ENCODE measurements at regions not wholly inside any gene's neighbourhood (a gene's known extent, or its start where the extent isn't known, plus 50 kb on each side); places are given as distances from the start of the nearest gene placed in this dataset.

- TF ChIP-seq, protein P1, sequence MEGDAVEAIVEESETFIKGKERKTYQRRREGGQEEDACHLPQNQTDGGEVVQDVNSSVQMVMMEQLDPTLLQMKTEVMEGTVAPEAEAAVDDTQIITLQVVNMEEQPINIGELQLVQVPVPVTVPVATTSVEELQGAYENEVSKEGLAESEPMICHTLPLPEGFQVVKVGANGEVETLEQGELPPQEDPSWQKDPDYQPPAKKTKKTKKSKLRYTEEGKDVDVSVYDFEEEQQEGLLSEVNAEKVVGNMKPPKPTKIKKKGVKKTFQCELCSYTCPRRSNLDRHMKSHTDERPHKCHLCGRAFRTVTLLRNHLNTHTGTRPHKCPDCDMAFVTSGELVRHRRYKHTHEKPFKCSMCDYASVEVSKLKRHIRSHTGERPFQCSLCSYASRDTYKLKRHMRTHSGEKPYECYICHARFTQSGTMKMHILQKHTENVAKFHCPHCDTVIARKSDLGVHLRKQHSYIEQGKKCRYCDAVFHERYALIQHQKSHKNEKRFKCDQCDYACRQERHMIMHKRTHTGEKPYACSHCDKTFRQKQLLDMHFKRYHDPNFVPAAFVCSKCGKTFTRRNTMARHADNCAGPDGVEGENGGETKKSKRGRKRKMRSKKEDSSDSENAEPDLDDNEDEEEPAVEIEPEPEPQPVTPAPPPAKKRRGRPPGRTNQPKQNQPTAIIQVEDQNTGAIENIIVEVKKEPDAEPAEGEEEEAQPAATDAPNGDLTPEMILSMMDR (IDR thresholded peaks at IDR 0.05), result no peak
- no peak for ATAC-seq (ENCODE audit: low FRiP score)
- no peak for DNase-seq (ENCODE audit: low spot score)
Measured at GRCh38 chr14:88940671-88941070, 116.2 kb downstream of the TTC8 start.

- TF ChIP-seq, protein P1 (IDR thresholded peaks at IDR 0.05), result no peak
- no peak for DNase-seq (ENCODE audit: low spot score)
- ATAC-seq (ENCODE audit: low FRiP score), result no peak
Measured at GRCh38 chr14:88941414-88941813, 117.0 kb downstream of the TTC8 start.

DNA sequence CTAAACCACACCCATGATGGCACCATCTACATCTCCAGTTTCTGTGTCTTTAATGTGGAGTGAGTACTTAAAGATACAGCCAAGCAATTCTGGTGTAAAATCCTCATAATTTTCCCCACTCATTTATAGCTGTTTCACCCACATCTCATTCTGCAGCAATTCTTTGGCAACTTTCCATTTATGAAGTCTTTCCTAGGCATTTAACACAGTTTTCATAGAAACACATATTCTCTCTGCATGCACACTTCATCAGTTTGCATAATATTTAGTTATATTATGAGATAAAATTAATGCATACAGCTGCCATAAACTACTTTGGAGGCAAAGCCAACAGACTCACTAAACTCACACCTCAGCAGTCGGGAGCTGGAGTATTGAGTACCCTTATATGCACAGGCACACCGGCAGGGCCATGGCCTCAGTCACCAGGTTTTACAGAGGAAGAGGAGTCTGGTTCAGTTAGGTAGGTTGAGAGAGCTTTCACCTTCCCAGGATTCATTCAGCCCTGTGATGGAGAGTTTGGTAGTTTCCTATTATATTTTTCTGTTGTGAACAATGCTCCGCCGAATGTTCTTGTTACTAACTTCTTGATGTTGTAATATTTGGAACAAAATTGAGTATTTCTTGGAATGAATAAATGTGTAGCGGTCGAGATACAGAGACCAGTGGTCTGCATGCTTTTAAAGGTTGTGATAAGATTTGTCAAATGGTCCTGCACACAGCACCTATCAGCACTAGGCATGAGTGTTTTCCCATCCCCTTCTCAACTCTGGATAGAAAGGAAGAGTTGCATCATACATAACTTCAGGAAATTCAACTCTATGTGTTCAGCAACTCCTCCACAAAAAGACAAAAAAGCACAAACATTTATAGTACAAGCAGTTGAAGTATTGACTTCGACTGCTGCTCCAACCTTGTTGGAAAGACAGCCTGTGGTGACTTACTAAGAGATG is 123.5 kb downstream of the TTC8 start:
- DNase-seq (ENCODE audit: low spot score), result no peak
- TF ChIP-seq, protein P1 (IDR thresholded peaks at IDR 0.05), result no peak
- peak; percentile 37 for ATAC-seq (ENCODE audit: low FRiP score)

GRCh38 chr14:88950069-88950468 is 125.6 kb downstream of the TTC8 start:
- ATAC-seq (ENCODE audit: low FRiP score) (no peak), DNase-seq (ENCODE audit: low spot score) (no peak)
- TF ChIP-seq, protein P1 (IDR thresholded peaks at IDR 0.05), result no peak

DNA sequence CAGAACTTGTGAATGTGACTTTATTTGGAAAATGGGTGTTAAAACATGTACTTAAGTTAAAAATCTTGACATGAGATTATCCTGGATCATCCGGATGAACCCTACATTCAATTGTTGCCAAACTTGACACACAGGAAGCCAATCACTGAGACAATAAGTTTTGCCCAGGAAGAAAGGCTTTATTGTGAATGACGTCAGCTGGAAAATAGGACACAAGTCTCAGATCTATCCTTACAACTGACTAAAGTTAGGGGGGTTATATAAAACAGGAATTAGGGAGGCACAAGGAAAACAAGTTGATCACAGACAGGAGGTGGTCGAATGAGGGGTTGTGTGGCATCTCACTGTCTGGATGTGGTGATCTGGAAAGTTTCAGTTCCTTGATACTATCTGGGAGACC is 126.9 kb downstream of the TTC8 start:
- ATAC-seq (ENCODE audit: low FRiP score) (no peak), DNase-seq (ENCODE audit: low spot score) (no peak)
- TF ChIP-seq, protein P1 (IDR thresholded peaks at IDR 0.05), result no peak

DNA sequence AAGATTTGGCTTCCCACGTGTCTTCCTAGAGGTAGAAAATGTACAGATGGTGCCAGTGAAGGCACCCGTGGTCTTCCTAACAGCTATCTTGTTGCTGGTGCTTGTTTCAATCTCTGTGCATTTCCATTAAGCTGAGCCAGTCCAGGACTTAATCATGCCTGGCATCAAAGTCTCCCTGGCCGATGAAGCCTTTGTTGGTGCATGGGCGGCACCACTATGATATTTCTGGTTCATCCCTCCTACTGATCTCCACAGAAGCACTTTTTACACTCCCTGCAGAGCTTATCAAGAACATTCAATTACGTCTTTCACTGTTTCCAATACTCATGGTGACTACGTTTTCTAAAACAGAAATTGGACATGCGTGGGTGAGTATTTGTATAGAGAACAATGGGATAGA is 128.4 kb downstream of the TTC8 start:
- TF ChIP-seq, protein P1 (IDR thresholded peaks at IDR 0.05), result no peak
- ATAC-seq (ENCODE audit: low FRiP score), result no peak
- DNase-seq (ENCODE audit: low spot score), result no peak

DNA sequence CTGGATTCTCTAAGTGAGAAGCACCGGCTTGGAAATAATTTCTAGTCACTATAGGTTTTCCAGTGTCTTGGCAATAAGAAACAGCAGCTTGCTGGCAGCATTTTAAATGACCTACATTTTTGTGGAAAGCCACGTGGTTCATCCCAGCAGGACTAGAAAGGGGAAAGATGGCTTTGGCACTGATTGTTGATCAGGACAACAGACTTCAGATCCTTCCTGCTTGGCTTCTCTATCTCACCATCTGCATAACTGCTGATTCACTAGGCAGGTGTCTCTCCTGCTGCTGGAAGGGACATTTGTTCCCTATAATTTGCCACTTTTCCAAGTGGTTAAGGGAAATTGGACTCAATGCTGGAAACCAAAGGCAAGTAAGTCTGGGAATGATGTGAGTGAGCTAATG is 131.0 kb downstream of the TTC8 start:
- ATAC-seq (ENCODE audit: low FRiP score) (no peak), DNase-seq (ENCODE audit: low spot score) (no peak)
- TF ChIP-seq, protein P1 (IDR thresholded peaks at IDR 0.05), result no peak
